ENCODE measurements at regions not wholly inside any gene's neighbourhood (a gene's known extent, or its start where the extent isn't known, plus 50 kb on each side); places are given as distances from the start of the nearest gene placed in this dataset.
"Not testable (repeated sequence)": the region's sequence is repeated elsewhere in the genome, so short reads cannot be mapped to it uniquely, and the experiment has no call there.

DNA sequence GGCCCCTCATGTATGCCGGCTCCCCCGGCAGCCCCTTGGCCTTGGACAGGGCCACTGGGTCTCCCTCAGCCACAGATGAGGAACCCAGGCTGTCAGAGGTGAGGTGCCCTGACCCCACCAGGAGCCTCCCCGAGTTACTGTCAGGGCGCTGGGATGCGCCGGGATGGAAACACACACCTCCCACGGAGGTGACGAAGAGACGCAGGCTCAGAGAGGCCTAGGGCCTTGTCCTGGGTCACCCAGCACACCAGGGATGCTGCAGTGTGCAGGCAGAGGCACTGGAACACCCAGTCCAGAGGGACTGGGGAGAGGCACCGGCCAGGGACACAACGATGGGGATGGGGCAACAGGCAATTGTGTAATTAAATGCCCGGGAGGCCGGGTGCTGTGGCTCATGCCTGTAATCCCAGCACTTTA is 81.2 kb upstream of the PRR5 start:
- no peak for ATAC-seq
- no TSS peak for BruUV-seq (replicated peaks)
- DNase-seq (ENCODE audit: low read depth, low spot score), result no peak
- Histone ChIP-seq H3K9me3 (ENCODE audit: control insufficient read depth, insufficient read depth, low read depth, low read length) (no peaks in the 10 kb centered on the region), H3K27me3 (ENCODE audit: control insufficient read depth, insufficient read depth, low read length) (no peaks in the 10 kb centered on the region), H3K4me1 (ENCODE audit: control insufficient read depth, insufficient read depth, low read length) (no peaks in the 10 kb centered on the region), H3K27ac (ENCODE audit: low read length) (no peak overlapping the region), H3K4me3 (ENCODE audit: low read depth in 2 of 2, low read length in 2 of 2) (no peak overlapping the region), H3K36me3 (ENCODE audit: control insufficient read depth, insufficient read depth, low read length) (no peaks in the 10 kb centered on the region)
- intact Hi-C loops (cut with micrococcal nuclease; ENCODE audit: unreplicated experiment), result loop anchor here (10.0 kb wide), 2 partner anchors 276 to 536 kb away; no protein-coding TSS in a partner anchor
- ChIA-PET CTCF (no interaction called here), POLR2A (no interaction called here)
- no peak for TF ChIP-seq REST (IDR thresholded peaks at IDR 0.05; ENCODE audit: insufficient read depth in 1 of 2, low read depth in 2 of 2, low read length in 1 of 2)
- no peak for TF ChIP-seq TCF7L2 (IDR thresholded peaks at IDR 0.05; ENCODE audit: low read depth, low read length)
- no peak for TF ChIP-seq POLR2AphosphoS5 (IDR thresholded peaks at IDR 0.05; ENCODE audit: low read depth, low read length)
- TF ChIP-seq, protein P1, sequence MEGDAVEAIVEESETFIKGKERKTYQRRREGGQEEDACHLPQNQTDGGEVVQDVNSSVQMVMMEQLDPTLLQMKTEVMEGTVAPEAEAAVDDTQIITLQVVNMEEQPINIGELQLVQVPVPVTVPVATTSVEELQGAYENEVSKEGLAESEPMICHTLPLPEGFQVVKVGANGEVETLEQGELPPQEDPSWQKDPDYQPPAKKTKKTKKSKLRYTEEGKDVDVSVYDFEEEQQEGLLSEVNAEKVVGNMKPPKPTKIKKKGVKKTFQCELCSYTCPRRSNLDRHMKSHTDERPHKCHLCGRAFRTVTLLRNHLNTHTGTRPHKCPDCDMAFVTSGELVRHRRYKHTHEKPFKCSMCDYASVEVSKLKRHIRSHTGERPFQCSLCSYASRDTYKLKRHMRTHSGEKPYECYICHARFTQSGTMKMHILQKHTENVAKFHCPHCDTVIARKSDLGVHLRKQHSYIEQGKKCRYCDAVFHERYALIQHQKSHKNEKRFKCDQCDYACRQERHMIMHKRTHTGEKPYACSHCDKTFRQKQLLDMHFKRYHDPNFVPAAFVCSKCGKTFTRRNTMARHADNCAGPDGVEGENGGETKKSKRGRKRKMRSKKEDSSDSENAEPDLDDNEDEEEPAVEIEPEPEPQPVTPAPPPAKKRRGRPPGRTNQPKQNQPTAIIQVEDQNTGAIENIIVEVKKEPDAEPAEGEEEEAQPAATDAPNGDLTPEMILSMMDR (IDR thresholded peaks at IDR 0.05), result no peak
- TF ChIP-seq SIN3A (IDR thresholded peaks at IDR 0.05; ENCODE audit: borderline replicate concordance, insufficient read depth, low read depth, low read length), result no peak
- in situ Hi-C loops (cut with HindIII; ENCODE audit: low pct_unique_long_range_greater_than_20kb, low sequenced_read_pairs), result no loop called here

DNA sequence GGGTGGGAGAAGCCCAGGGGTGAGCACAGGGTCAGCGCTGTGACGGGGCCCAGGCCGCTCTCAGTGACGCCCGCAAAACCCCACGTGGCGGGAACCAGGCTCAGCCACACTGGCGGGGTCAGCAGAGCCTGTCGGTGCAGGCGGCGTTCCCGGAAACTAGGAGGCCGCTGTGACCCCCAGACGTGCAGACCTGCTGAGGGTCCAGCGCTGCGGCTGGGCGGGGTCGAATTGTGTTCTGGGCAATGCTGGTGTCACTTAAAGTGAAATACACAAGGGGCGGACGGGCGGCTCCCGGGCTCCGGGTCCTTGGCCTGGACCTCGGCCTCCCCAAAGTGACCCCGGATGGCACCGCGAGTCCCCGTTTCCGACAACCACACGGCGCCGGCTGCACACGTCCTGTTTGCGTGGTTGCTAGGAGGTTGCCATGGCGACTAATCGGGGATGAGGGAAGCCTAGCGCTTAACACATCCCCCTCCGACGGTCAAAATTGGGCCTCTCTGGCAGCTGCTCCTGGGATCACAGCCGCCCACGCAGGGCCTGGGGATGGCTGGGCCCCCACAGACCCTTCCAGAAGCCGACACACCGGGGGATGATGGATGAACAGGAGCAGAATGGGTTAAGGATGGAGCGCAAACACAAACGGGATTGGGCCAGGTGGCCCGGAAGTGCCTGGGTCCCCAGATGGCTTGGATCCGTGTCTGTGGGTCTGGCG is 81.7 kb upstream of the PRR5 start:
- DNase-seq (ENCODE audit: low read depth, low spot score) (no peak), ATAC-seq (no peak)
- intact Hi-C loops (cut with micrococcal nuclease; ENCODE audit: unreplicated experiment), result loop anchor here (10.0 kb wide), 2 partner anchors 275 to 535 kb away; no protein-coding TSS in a partner anchor
- H3K4me1 ChIP-seq (ENCODE audit: control insufficient read depth, insufficient read depth, low read length), result no peaks in the 10 kb centered on the region
- no peaks in the 10 kb centered on the region for H3K27me3 ChIP-seq (ENCODE audit: control insufficient read depth, insufficient read depth, low read length)
- no peaks in the 10 kb centered on the region for H3K9me3 ChIP-seq (ENCODE audit: control insufficient read depth, insufficient read depth, low read depth, low read length)
- BruUV-seq (replicated peaks), result no TSS peak
- TF ChIP-seq POLR2AphosphoS5 (IDR thresholded peaks at IDR 0.05; ENCODE audit: low read depth, low read length) (no peak), SIN3A (IDR thresholded peaks at IDR 0.05; ENCODE audit: borderline replicate concordance, insufficient read depth, low read depth, low read length) (no peak), TCF7L2 (IDR thresholded peaks at IDR 0.05; ENCODE audit: low read depth, low read length) (no peak), REST (IDR thresholded peaks at IDR 0.05; ENCODE audit: insufficient read depth in 1 of 2, low read depth in 2 of 2, low read length in 1 of 2) (no peak)
- TF ChIP-seq, protein P1 (IDR thresholded peaks at IDR 0.05), result no peak
- POLR2A ChIA-PET, result no interaction called here
- no peak overlapping the region for H3K27ac ChIP-seq (ENCODE audit: low read length)
- CTCF ChIA-PET, result no interaction called here
- H3K36me3 ChIP-seq (ENCODE audit: control insufficient read depth, insufficient read depth, low read length), result no peaks in the 10 kb centered on the region
- in situ Hi-C loops (cut with HindIII; ENCODE audit: low pct_unique_long_range_greater_than_20kb, low sequenced_read_pairs), result no loop called here
- no peak overlapping the region for H3K4me3 ChIP-seq (ENCODE audit: low read depth in 2 of 2, low read length in 2 of 2)

GRCh38 chr22:44619560-44620128 is 82.4 kb upstream of the PRR5 start:
- H3K9me3 ChIP-seq (ENCODE audit: control insufficient read depth, insufficient read depth, low read depth, low read length); POLR2A ChIA-PET; H3K4me3 ChIP-seq (ENCODE audit: low read depth in 2 of 2, low read length in 2 of 2); in situ Hi-C loops (cut with HindIII; ENCODE audit: low pct_unique_long_range_greater_than_20kb, low sequenced_read_pairs); H3K27ac ChIP-seq (ENCODE audit: low read length); BruUV-seq (replicated peaks); H3K36me3 ChIP-seq (ENCODE audit: control insufficient read depth, insufficient read depth, low read length); H3K4me1 ChIP-seq (ENCODE audit: control insufficient read depth, insufficient read depth, low read length); DNase-seq (ENCODE audit: low read depth, low spot score); ATAC-seq; H3K27me3 ChIP-seq (ENCODE audit: control insufficient read depth, insufficient read depth, low read length); CTCF ChIA-PET: not testable (repeated sequence)
- intact Hi-C loops (cut with micrococcal nuclease; ENCODE audit: unreplicated experiment), result loop anchor here (10.0 kb wide), 2 partner anchors 275 to 535 kb away; no protein-coding TSS in a partner anchor
